SK-N-SH (cell line): ENCODE measurements at regions not wholly inside any gene's neighbourhood (a gene's known extent, or its start where the extent isn't known, plus 50 kb on each side); places are given as distances from the start of the nearest gene placed in this dataset.

Experiments used
- CHD2 ChIP-seq: fragments of 150-350 bp; IDR thresholded peaks from 2 replicates; pipeline ENCODE4 v1.6.1; 2018; ENCODE audit warnings: low read length; ENCODE audit not compliant: partially characterized antibody
- CTCF ChIP-seq: fragments of 200-600 bp; sonication (generic); IDR thresholded peaks from 2 replicates; pipeline ENCODE4 v1.6.1; 2017; ENCODE audit warnings: antibody characterized with exemption, mild to moderate bottlenecking, moderate library complexity
- EP300 ChIP-seq, 2 experiments: IDR thresholded peaks; 2 replicates each; pipeline versions ENCODE4 v1.4.0 to v1.6.1; 2012; ENCODE audit warnings: borderline replicate concordance in 1 of 2, low read depth in 1 of 2, low read length in 1 of 2
- EZH2phosphoT487 ChIP-seq: fragments of 200-600 bp; sonication (generic); IDR thresholded peaks from 2 replicates; pipeline ENCODE4 v1.6.1; 2017; ENCODE audit warnings: low read depth, mixed run types, mild to moderate bottlenecking, antibody characterized with exemption, moderate library complexity, borderline replicate concordance
- GABPA ChIP-seq: IDR thresholded peaks from 2 replicates; pipeline ENCODE4 v1.4.0; 2012; ENCODE audit warnings: low read depth, mild to moderate bottlenecking
- IRF3 ChIP-seq: fragments of 150-350 bp; IDR thresholded peaks from 2 replicates; pipeline ENCODE4 v1.6.1; 2016; ENCODE audit warnings: mild to moderate bottlenecking, low read depth, low read length
- JUND ChIP-seq: IDR thresholded peaks from 2 replicates; pipeline ENCODE4 v1.4.0; 2012
- MAX ChIP-seq: IDR thresholded peaks from 2 replicates; pipeline ENCODE4 v1.4.0; 2012; ENCODE audit warnings: low read depth
- MXI1 ChIP-seq: IDR thresholded peaks from 2 replicates; pipeline ENCODE4 v1.6.1; 2012; ENCODE audit warnings: mild to moderate bottlenecking, low read depth, low read length, improper control_type of control experiment
- POLR2AphosphoS5 ChIP-seq: IDR thresholded peaks from 2 replicates; pipeline ENCODE4 v1.6.1; 2012; ENCODE audit warnings: low read depth, low read length
- RAD21 ChIP-seq: IDR thresholded peaks from 2 replicates; pipeline ENCODE4 v1.6.1; 2012; ENCODE audit warnings: mild to moderate bottlenecking, low read length
- SIN3A ChIP-seq: IDR thresholded peaks from 2 replicates; pipeline ENCODE4 v1.6.1; 2012; ENCODE audit warnings: low read depth, mild to moderate bottlenecking, low read length, moderate library complexity, borderline replicate concordance
- SMC3 ChIP-seq: IDR thresholded peaks from 2 replicates; pipeline ENCODE4 v1.6.1; 2012; ENCODE audit warnings: low read depth, low read length, improper control_type of control experiment
- TAF1 ChIP-seq: IDR thresholded peaks from 2 replicates; pipeline ENCODE4 v1.6.1; 2012; ENCODE audit warnings: low read depth, mild to moderate bottlenecking, low read length, moderate library complexity, borderline replicate concordance

- no peak for TF ChIP-seq TAF1
- TF ChIP-seq CTCF: no peak
- TF ChIP-seq IRF3: no peak
- no peak for TF ChIP-seq RAD21
- TF ChIP-seq POLR2AphosphoS5: no peak
- TF ChIP-seq CHD2: no peak
- TF ChIP-seq EZH2phosphoT487: no peak
- TF ChIP-seq EP300 (IDR thresholded peaks at IDR 0.05; ENCODE audit: borderline replicate concordance in 1 of 2, low read depth in 1 of 2, low read length in 1 of 2): no peak
- TF ChIP-seq GABPA: no peak
- TF ChIP-seq JUND: no peak
- TF ChIP-seq MAX: no peak
- TF ChIP-seq SIN3A: no peak
- no peak for TF ChIP-seq SMC3
- no peak for TF ChIP-seq MXI1
Measured at GRCh38 chr13:99071666-99072065, 93.8 kb upstream of the DOCK9 start.
